Vagina (tissue), 2 donors: ENCODE measurements at regions not wholly inside any gene's neighbourhood (a gene's known extent, or its start where the extent isn't known, plus 50 kb on each side); places are given as distances from the start of the nearest gene placed in this dataset.

Source experiments
- POLR2A ChIP-seq, 2 donors: fragments of 450-650 bp; IDR thresholded peaks; one replicate each; pipeline ENCODE4 v1.6.1; 2017; ENCODE audit warnings: antibody characterized with exemption in 2 of 2, mild to moderate bottlenecking in 2 of 2, moderate library complexity in 2 of 2
- POLR2AphosphoS5 ChIP-seq, 2 donors: sonication (generic); formaldehyde crosslinking; IDR thresholded peaks; one replicate each; pipeline ENCODE4 v1.9.0; 2017; ENCODE audit warnings: antibody characterized with exemption in 2 of 2, mild to moderate bottlenecking in 2 of 2, low read depth in 1 of 2; ENCODE audit not compliant: insufficient read depth in 1 of 2
- TF ChIP-seq, protein P1 (sequence below), 3 experiments: fragments of 450-650 bp in 2 of 3; fragments of 200-600 bp in 1 of 3; sonication (generic) in 1 of 3; IDR thresholded peaks; one replicate each; pipeline ENCODE4 v1.5.1; 2017 to 2019; ENCODE audit warnings: antibody characterized with exemption in 3 of 3, mild to moderate bottlenecking in 2 of 3, moderate library complexity in 2 of 3

DNA sequence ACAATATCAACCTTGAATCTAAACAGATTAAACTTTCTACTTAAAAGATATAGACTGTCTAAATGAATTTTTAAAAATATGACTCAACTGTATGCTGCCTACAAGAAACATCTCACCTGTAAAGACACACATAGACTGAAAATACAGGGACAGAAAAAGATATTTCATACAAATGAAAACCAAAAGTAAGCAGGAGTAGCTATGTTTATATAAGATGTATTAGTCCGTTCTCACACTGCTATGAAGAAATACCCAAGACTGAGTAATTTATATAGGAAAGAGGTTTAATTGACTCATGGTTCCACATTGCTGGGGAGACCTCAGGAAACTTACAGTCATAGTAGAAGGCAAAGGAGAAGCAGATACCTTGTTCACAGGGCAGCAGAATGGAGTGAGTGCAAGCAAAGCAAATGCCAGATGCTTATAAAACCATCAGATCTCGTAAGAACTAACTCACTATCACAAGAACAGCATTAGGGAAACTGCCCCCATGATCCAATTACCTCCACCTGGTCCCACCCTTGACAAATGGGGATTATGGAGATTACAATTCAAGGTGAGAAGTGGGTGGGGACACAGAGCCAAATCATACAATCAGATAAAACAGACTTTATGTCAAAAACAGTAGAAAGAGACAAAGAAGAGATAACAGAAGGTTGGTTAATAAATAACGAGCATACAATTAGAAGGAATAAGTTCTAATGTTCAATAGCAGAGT, 214.4 kb upstream of the SLC39A10 start:
- TF ChIP-seq POLR2AphosphoS5 (IDR thresholded peaks at IDR 0.05; ENCODE audit: insufficient read depth in 1 of 2, low read depth in 1 of 2) (no peak), POLR2A (IDR thresholded peaks at IDR 0.05) (no peak)
- TF ChIP-seq, protein P1, sequence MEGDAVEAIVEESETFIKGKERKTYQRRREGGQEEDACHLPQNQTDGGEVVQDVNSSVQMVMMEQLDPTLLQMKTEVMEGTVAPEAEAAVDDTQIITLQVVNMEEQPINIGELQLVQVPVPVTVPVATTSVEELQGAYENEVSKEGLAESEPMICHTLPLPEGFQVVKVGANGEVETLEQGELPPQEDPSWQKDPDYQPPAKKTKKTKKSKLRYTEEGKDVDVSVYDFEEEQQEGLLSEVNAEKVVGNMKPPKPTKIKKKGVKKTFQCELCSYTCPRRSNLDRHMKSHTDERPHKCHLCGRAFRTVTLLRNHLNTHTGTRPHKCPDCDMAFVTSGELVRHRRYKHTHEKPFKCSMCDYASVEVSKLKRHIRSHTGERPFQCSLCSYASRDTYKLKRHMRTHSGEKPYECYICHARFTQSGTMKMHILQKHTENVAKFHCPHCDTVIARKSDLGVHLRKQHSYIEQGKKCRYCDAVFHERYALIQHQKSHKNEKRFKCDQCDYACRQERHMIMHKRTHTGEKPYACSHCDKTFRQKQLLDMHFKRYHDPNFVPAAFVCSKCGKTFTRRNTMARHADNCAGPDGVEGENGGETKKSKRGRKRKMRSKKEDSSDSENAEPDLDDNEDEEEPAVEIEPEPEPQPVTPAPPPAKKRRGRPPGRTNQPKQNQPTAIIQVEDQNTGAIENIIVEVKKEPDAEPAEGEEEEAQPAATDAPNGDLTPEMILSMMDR (IDR thresholded peaks at IDR 0.05), result no peak
